MCF 10A (cell line): ENCODE measurements at regions not wholly inside any gene's neighbourhood (a gene's known extent, or its start where the extent isn't known, plus 50 kb on each side); places are given as distances from the start of the nearest gene placed in this dataset.

ENCODE experiments used
- BruUV-seq: library from RNA; stranded (reverse); fragments of 400-500 nt; replicated peaks from 2 replicates; lab custom pipeline; 2021; lab: Mats Ljungman, UMichigan
- CTCF ChIA-PET: fragments of 300-600 bp; sonication (Branson Sonifier 250); formaldehyde crosslinking; extraction: SDS; loops from one replicate; lab custom pipeline; 2021; ENCODE audit warnings: antibody characterized with exemption, inconsistent platforms; lab: Yijun Ruan, JAX
- POLR2A ChIA-PET: fragments of 300-600, 350-650 bp; sonication (Branson Sonifier 250); formaldehyde crosslinking; extraction: SDS; loops from one replicate; lab custom pipeline; 2020; ENCODE audit warnings: antibody characterized with exemption, inconsistent platforms; lab: Yijun Ruan, JAX
- DNase-seq: peaks from one replicate; pipeline ENCODE4 v3.0.0-alpha.2; 2018; ENCODE audit not compliant: unreplicated experiment
- H3K27ac Mint-ChIP-seq: one replicate; pipeline ENCODE4 v1.8.0; 2022; ENCODE audit warnings: mild to moderate bottlenecking, low read depth, mixed read lengths; ENCODE audit not compliant: unreplicated experiment
- H3K27me3 Mint-ChIP-seq: one replicate; pipeline ENCODE4 v1.8.0; 2022; ENCODE audit warnings: mixed read lengths; ENCODE audit not compliant: insufficient read depth, unreplicated experiment
- H3K36me3 Mint-ChIP-seq: one replicate; pipeline ENCODE4 v1.8.0; 2022; ENCODE audit warnings: mild to moderate bottlenecking, moderate library complexity, mixed read lengths; ENCODE audit not compliant: insufficient read depth, unreplicated experiment
- H3K4me1 Mint-ChIP-seq: one replicate; pipeline ENCODE4 v1.8.0; 2022; ENCODE audit warnings: mixed read lengths; ENCODE audit not compliant: insufficient read depth, unreplicated experiment
- H3K4me3 Mint-ChIP-seq: one replicate; pipeline ENCODE4 v1.8.0; 2022; ENCODE audit warnings: mild to moderate bottlenecking, moderate library complexity, mixed read lengths; ENCODE audit not compliant: unreplicated experiment
- H3K9me3 Mint-ChIP-seq: one replicate; pipeline ENCODE4 v1.8.0; 2022; ENCODE audit warnings: mixed read lengths; ENCODE audit not compliant: unreplicated experiment
- CTCF ChIP-seq: fragments of 200-600 bp; IDR thresholded peaks from one replicate; pipeline ENCODE4 v1.8.0; 2022; ENCODE audit warnings: antibody characterized with exemption, mild to moderate bottlenecking; ENCODE audit not compliant: unreplicated experiment
- intact Hi-C: fragments of 100-400 bp; cut with micrococcal nuclease; formaldehyde crosslinking; loops from 2 replicates; pipeline ENCODE4 v1.14.1; 2022

- no TSS peak for BruUV-seq
- no peaks in the 10 kb centered on the region for H3K27me3 Mint-ChIP-seq
- POLR2A ChIA-PET: no interaction called here
Observed at GRCh38 chr4:104235967-104236366, 258.7 kb downstream of the CXXC4 start.

GRCh38 chr4:104217526-104217925 is 277.2 kb downstream of the CXXC4 start:
- DNase-seq: no peak
- Mint-ChIP-seq H3K4me1 (no peaks in the 10 kb centered on the region), H3K36me3 (no peaks in the 10 kb centered on the region), H3K27me3 (no peaks in the 10 kb centered on the region), H3K9me3 (no peaks in the 10 kb centered on the region), H3K4me3 (no peak overlapping the region), H3K27ac (no peak overlapping the region)
- ChIA-PET POLR2A (no interaction called here), CTCF (no interaction called here)
- BruUV-seq: no TSS peak
- TF ChIP-seq CTCF: no peak
- intact Hi-C loops: no loop called here

More at GRCh38 chr4:104235967-104236366, 258.7 kb downstream of the CXXC4 start:
- no peak for DNase-seq
- H3K9me3 Mint-ChIP-seq: no peaks in the 10 kb centered on the region
- no peaks in the 10 kb centered on the region for H3K4me1 Mint-ChIP-seq
- no peak overlapping the region for H3K27ac Mint-ChIP-seq
- no peak overlapping the region for H3K4me3 Mint-ChIP-seq
- no peaks in the 10 kb centered on the region for H3K36me3 Mint-ChIP-seq
- TF ChIP-seq CTCF: no peak
- intact Hi-C loops: no loop called here
- CTCF ChIA-PET: no interaction called here

- no peak for DNase-seq
- intact Hi-C loops: no loop called here
- no peak overlapping the region for H3K27ac Mint-ChIP-seq
- no peak for TF ChIP-seq CTCF
- H3K4me3 Mint-ChIP-seq: no peak overlapping the region
- no peaks in the 10 kb centered on the region for H3K36me3 Mint-ChIP-seq
- H3K27me3 Mint-ChIP-seq: no peaks in the 10 kb centered on the region
- H3K4me1 Mint-ChIP-seq: no peaks in the 10 kb centered on the region
- H3K9me3 Mint-ChIP-seq: no peaks in the 10 kb centered on the region
- ChIA-PET CTCF (no interaction called here), POLR2A (no interaction called here)
- BruUV-seq: no TSS peak
Observed at GRCh38 chr4:104211657-104212056, 283.0 kb downstream of the CXXC4 start.

- TF ChIP-seq CTCF: no peak
- H3K4me1 Mint-ChIP-seq: no peaks in the 10 kb centered on the region
- BruUV-seq: no TSS peak
- H3K4me3 Mint-ChIP-seq: no peak overlapping the region
- ChIA-PET CTCF (interaction anchor here (0.7 kb wide), 1 partner anchor 285 kb away, joined by 3 read pairs; no protein-coding TSS in a partner anchor), POLR2A (no interaction called here)
- H3K36me3 Mint-ChIP-seq: no peaks in the 10 kb centered on the region
- no peaks in the 10 kb centered on the region for H3K9me3 Mint-ChIP-seq
- intact Hi-C loops: no loop called here
- H3K27ac Mint-ChIP-seq: no peak overlapping the region
- DNase-seq: no peak
- H3K27me3 Mint-ChIP-seq: no peaks in the 10 kb centered on the region
Observed at GRCh38 chr4:104210420-104210819, 284.3 kb downstream of the CXXC4 start.
